A549 (cell line): ENCODE measurements at regions not wholly inside any gene's neighbourhood (a gene's known extent, or its start where the extent isn't known, plus 50 kb on each side); places are given as distances from the start of the nearest gene placed in this dataset.

Experiments used
- FOSL2 ChIP-seq, 2 experiments: fragments of 450-650 bp in 1 of 2; fragments of >200 bp in 1 of 2; sonication (Bioruptor Twin) in 1 of 2; formaldehyde crosslinking; IDR thresholded peaks; 2 replicates each; pipeline versions ENCODE4 v1.5.0 to v1.6.1; 2016 to 2020; ENCODE audit warnings: mild to moderate bottlenecking in 1 of 2, moderate library complexity in 1 of 2
- JUN ChIP-seq, 2 experiments: fragments of >200 bp; sonication (Bioruptor Twin); formaldehyde crosslinking; IDR thresholded peaks; 2 replicates in 1 of 2; 3 replicates in 1 of 2; pipeline ENCODE4 v1.6.1; 2016 to 2017
- JUNB ChIP-seq: fragments of >200 bp; sonication (Bioruptor Twin); formaldehyde crosslinking; IDR thresholded peaks from 2 replicates; pipeline ENCODE4 v1.6.1; 2016
- ZFP36 ChIP-seq: fragments of 450-650 bp; IDR thresholded peaks from 2 replicates; pipeline ENCODE4 v1.6.1; 2014; ENCODE audit warnings: borderline replicate concordance; ENCODE audit not compliant: partially characterized antibody
- TF ChIP-seq, protein P1 (sequence below): IDR thresholded peaks from 2 replicates; pipeline ENCODE4 v1.6.1; 2012
- TF ChIP-seq, protein P2 (sequence below): fragments of >200 bp; sonication (Bioruptor Twin); formaldehyde crosslinking; IDR thresholded peaks from 3 replicates; pipeline ENCODE4 v1.6.1; 2016
- TF ChIP-seq, protein P3 (sequence below): fragments of >200 bp; sonication (Bioruptor Twin); formaldehyde crosslinking; IDR thresholded peaks from 3 replicates; pipeline ENCODE4 v1.5.1; 2016
- TF ChIP-seq, protein P4 (sequence below): fragments of 450-650 bp; IDR thresholded peaks from 2 replicates; pipeline ENCODE4 v1.6.1; 2014; ENCODE audit warnings: antibody characterized with exemption

DNA sequence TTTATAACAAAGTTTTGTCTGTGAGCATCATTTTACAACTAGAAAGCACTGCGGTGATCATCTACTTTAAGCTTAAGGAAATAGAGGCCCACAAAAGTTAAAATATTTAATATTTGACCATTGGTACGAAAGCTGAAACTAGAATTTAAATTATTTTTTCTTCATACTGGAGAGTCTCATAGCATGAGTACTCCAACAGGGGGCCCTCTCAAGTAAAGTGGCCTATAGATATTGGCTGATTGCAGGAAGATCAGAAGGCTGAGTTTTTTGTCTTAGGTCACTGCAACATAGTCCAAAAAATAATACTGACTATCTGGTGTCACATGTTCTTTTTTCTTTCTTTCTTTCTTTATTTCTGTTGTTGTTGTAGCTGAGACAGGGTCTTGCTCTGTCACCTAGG lies 75.3 kb upstream of the ZDHHC17 start:
- TF ChIP-seq, protein P1, sequence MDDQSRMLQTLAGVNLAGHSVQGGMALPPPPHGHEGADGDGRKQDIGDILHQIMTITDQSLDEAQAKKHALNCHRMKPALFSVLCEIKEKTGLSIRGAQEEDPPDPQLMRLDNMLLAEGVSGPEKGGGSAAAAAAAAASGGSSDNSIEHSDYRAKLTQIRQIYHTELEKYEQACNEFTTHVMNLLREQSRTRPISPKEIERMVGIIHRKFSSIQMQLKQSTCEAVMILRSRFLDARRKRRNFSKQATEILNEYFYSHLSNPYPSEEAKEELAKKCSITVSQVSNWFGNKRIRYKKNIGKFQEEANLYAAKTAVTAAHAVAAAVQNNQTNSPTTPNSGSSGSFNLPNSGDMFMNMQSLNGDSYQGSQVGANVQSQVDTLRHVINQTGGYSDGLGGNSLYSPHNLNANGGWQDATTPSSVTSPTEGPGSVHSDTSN: no peak
- TF ChIP-seq ZFP36 (no peak), JUN (IDR thresholded peaks at IDR 0.05) (no peak), FOSL2 (IDR thresholded peaks at IDR 0.05) (no peak), FOSL2 (CRISPR knock-in tag; IDR thresholded peaks at IDR 0.05) (no peak), JUNB (no peak)
- TF ChIP-seq, protein P2, sequence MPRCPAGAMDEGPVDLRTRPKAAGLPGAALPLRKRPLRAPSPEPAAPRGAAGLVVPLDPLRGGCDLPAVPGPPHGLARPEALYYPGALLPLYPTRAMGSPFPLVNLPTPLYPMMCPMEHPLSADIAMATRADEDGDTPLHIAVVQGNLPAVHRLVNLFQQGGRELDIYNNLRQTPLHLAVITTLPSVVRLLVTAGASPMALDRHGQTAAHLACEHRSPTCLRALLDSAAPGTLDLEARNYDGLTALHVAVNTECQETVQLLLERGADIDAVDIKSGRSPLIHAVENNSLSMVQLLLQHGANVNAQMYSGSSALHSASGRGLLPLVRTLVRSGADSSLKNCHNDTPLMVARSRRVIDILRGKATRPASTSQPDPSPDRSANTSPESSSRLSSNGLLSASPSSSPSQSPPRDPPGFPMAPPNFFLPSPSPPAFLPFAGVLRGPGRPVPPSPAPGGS: no peak
- TF ChIP-seq, protein P3, sequence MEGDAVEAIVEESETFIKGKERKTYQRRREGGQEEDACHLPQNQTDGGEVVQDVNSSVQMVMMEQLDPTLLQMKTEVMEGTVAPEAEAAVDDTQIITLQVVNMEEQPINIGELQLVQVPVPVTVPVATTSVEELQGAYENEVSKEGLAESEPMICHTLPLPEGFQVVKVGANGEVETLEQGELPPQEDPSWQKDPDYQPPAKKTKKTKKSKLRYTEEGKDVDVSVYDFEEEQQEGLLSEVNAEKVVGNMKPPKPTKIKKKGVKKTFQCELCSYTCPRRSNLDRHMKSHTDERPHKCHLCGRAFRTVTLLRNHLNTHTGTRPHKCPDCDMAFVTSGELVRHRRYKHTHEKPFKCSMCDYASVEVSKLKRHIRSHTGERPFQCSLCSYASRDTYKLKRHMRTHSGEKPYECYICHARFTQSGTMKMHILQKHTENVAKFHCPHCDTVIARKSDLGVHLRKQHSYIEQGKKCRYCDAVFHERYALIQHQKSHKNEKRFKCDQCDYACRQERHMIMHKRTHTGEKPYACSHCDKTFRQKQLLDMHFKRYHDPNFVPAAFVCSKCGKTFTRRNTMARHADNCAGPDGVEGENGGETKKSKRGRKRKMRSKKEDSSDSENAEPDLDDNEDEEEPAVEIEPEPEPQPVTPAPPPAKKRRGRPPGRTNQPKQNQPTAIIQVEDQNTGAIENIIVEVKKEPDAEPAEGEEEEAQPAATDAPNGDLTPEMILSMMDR: no peak; the same call in 2 of the 3 replicates
- TF ChIP-seq, protein P4, sequence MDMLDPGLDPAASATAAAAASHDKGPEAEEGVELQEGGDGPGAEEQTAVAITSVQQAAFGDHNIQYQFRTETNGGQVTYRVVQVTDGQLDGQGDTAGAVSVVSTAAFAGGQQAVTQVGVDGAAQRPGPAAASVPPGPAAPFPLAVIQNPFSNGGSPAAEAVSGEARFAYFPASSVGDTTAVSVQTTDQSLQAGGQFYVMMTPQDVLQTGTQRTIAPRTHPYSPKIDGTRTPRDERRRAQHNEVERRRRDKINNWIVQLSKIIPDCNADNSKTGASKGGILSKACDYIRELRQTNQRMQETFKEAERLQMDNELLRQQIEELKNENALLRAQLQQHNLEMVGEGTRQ: no peak
